ENCODE measurements at regions not wholly inside any gene's neighbourhood (a gene's known extent, or its start where the extent isn't known, plus 50 kb on each side); places are given as distances from the start of the nearest gene placed in this dataset.
"Not testable (repeated sequence)": the region's sequence is repeated elsewhere in the genome, so short reads cannot be mapped to it uniquely, and the experiment has no call there.

- TF ChIP-seq FOS (IDR thresholded peaks at IDR 0.05; ENCODE audit: borderline replicate concordance, insufficient read depth, low read length); CTCF (IDR thresholded peaks at IDR 0.05; ENCODE audit: extremely low read depth in 1 of 2, insufficient read depth in 1 of 2, low read depth in 1 of 2, low read length in 2 of 2); EZH2 (IDR thresholded peaks at IDR 0.05; ENCODE audit: borderline replicate concordance, low read depth, low read length, severe bottlenecking); POLR2AphosphoS5 (IDR thresholded peaks at IDR 0.05; ENCODE audit: insufficient read depth, low read depth, low read length); POLR2A (IDR thresholded peaks at IDR 0.05; ENCODE audit: low read depth, low read length); MYC (IDR thresholded peaks at IDR 0.05; ENCODE audit: low read depth, low read length): not testable (repeated sequence)
Observed at GRCh38 chr7:42554932-42555331, 317.9 kb upstream of the GLI3 start.
